Hippocampal formation (tissue), 2 donors: ENCODE measurements at regions not wholly inside any gene's neighbourhood (a gene's known extent, or its start where the extent isn't known, plus 50 kb on each side); places are given as distances from the start of the nearest gene placed in this dataset.

Experiments used
- DNase-seq, 2 donors: peaks; one replicate each; lab custom pipeline; 2025; lab: John Stamatoyannopoulos, UW

DNA sequence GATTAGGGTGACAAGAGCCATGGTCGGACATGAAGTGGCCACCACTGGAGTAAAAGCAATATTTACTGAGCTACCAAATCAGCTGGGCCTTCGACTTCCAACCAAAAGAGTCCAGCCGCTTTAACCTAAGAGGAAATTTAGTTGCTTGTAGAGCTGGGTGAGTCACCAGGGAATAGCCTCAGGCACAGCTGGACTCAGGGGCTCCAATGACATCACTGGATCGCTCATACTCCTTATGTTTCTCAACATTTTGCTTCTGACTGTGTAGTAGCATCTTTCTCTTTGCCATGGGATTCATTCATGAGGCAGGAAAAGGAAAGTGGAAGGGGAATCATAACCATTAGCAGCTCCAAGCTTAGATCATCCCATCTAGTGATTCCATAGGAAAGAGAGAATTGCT, 664.4 kb downstream of the MATN1 start:
- DNase-seq = no peak

DNA sequence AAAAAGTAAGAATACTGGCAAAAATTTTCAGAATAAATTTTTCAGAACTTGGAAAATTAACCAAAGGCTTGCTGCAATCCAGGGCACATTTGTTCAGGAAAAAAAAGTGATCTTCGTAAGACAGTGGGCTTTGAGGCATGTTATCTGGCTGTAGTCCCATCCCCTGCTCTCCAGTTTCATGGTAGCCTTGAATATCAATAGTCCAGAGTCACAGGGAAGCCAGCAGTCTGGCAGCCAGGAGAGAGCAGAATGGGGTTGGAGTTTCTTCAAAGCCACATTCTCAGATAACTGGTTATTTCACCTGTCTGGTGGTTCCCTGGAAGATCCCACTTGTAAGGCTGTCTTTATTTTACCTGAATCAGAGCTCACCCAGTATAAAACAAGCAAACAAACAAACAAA, 669.3 kb downstream of the MATN1 start:
- no peak for DNase-seq

DNA sequence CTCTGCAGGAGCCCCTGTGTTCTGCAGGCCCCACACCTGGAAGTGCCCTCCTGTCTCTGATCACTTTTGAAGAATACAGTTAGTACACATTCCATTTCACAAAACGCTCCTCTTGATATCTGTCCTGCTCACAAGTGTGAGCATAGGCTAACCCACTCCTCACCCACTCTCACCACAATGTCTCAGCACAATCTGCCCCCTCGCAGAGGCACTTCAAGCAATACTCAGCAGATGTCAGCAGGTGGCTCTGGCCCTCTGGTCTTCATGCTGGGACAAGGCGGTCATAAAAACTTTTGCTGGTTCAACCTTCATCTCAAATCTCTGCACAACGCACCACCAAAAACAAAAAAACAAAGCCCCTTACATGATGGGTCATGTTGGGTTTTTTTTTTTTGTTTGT, 671.2 kb downstream of the MATN1 start:
- no peak for DNase-seq

DNA sequence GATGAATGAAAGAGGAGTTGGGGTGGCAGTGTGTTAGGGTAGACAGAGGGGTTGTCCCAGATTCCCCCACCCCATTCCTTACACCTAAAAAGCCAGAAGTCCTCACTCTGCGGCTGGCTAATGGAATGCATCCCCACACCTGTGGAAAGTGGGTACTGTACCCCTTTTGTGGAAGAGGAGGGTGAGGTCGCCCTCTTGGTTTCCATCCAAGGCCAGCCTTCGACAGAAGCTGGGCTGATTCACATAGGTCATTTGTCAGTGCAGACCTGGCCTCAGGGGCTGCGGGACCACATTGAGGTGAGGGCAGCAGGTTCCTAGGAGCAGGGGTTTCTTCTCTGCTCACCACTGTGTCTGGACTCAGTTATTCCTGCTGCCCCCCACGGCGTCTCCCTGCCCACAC, 671.6 kb downstream of the MATN1 start:
- DNase-seq = no peak

- DNase-seq = no peak
Measured at GRCh38 chr1:30049748-30050296, 673.6 kb downstream of the MATN1 start.

DNA sequence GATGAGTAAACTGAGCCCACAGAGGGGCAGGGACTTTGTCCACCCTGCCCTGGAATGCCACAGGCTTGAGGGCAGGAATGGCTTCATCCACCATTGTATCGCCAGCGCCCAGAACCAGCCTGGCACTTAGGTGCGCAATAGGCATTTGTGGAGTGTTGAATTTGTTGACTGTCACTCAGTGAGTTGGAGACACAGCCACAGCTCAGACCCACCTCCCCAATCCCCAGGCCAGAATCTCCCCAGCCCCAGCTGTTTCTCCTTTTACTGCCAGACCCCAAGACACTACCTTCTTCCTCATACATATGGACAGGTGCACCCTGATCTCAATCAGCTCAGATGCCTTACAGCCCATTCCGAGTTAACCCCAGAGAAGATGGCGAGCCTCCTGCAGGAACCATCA, 674.5 kb downstream of the MATN1 start:
- no peak for DNase-seq

DNA sequence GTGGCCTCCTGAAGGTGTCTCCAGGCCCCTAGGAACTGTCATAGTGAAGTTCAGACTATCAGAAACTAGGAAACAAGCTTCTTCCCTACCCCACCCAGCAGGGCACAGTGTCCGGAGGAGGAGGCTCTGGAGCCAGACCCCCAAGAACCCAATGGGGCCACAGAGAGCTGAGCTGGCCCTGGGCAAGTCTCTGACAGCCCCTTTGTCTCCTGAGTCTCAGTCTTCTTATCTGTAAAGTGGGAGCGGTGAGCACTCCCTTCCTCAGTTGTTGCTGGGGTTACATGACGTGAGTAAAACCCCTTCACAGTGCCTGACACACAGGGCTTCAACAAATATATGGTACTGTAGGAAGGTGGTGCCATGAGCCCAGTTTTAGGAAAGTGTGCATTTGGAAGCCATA, 675.8 kb downstream of the MATN1 start:
- no peak for DNase-seq

- DNase-seq = no peak
Measured at GRCh38 chr1:30046751-30047150, 676.6 kb downstream of the MATN1 start.

DNA sequence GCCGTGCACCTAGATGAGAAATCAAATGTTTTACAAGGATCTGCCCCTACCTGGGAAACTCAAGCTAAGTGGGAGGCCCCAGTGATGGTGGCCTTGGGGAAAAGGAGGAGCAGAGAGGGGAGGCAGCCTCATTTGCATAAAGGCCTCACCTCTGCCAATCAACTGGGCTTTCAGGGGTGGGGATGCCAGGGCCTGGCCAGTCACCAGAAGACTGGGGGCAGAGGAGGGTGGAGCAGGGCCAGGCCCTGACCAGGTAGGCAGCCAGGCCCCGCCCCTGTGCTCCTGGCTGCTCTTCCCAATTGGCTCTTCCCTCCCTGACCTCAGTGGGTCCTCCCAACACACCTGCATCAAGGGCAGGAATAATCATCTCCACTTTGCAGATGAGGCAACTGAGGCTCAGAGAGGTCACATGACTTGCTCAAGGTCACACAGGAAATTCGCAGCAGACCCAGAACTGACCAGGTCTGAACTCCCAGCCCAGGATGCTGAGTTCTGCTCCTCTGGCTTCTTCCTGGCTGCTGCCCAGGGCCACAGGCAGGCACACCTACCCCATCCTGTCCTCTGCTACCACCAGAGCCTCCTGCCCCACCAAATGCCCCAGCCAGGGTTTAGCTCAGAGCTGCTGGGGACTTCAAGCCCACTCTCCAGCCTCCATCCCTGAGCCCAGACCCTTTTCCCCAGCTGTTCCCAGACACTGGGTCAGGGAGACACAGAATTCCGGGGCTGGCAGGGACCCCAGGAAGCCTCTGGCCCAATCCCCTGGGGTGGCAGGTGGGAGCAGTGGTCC, 677.9 kb downstream of the MATN1 start:
- DNase-seq = no peak

GRCh38 chr1:30044656-30045144, 678.7 kb downstream of the MATN1 start:
- DNase-seq = no peak

- no peak for DNase-seq
Measured at GRCh38 chr1:30043731-30044408, 679.5 kb downstream of the MATN1 start.

GRCh38 chr1:30043256-30043655, 680.1 kb downstream of the MATN1 start:
- no peak for DNase-seq

DNA sequence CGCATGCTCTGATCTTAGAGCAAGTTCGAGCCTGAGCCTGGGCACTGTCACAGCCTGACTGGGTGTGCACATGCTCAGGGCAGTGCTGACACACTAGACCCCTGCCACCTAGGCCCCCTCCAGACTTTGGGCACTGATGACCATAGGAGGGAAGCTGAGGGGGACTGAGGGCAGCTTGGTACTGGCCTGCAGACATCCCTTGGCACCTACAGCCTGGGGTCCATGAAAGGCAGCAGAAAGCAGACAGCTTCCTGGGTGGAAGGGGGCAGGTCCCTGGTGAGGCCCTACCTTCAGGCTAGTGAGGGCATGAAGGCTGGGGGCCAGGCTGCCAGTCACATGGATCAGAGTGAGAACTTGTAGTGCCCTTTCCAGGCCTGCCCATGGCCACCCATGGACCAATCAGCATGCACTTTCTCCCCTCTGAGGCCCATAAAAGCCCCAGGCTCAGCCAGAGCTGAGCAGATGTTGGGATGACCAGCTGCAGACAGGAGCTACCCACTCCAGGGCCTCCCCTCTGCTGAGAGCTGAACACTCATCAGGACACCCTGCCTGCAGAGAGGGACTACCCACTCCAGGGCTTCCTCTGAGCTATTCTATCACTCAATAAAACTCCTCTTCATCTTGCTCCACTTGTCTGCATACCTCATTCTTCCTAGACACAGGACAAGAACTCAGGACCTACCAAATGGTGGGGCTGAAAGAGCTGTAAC, 680.8 kb downstream of the MATN1 start:
- no peak for DNase-seq

DNA sequence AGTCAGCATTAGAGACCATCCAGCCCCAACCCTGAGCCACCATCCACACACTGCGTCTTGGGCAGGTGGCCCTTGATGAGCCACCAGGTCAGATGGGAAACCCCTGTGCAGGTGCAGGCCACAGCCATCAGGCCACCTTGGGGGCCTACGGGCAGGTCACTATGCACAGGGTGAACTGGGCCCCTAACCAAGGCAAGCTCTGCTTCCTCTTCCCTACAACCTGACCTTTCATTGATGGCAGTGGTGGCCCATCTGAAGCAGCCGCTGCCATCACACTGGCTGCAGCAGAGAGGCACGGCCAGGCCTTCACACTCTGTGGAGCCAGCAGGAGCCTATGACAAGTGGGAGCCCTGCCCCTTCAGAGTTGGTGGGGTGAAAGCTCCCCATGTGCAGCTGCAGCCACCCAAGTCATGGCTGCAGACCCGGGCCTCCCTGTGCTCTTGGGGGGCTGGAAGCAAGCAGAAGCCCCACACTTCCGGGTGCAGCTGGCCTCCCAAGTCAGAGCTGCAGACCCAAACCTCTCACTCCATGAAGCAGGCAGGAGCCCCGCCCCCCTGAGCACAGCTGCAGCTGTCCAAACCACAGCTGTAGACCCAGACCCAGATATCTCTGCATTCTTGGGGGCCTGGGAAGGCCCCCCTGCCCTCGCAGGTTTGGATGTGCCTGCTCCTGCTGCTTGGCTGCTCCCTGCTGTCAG, 681.5 kb downstream of the MATN1 start:
- no peak for DNase-seq

DNA sequence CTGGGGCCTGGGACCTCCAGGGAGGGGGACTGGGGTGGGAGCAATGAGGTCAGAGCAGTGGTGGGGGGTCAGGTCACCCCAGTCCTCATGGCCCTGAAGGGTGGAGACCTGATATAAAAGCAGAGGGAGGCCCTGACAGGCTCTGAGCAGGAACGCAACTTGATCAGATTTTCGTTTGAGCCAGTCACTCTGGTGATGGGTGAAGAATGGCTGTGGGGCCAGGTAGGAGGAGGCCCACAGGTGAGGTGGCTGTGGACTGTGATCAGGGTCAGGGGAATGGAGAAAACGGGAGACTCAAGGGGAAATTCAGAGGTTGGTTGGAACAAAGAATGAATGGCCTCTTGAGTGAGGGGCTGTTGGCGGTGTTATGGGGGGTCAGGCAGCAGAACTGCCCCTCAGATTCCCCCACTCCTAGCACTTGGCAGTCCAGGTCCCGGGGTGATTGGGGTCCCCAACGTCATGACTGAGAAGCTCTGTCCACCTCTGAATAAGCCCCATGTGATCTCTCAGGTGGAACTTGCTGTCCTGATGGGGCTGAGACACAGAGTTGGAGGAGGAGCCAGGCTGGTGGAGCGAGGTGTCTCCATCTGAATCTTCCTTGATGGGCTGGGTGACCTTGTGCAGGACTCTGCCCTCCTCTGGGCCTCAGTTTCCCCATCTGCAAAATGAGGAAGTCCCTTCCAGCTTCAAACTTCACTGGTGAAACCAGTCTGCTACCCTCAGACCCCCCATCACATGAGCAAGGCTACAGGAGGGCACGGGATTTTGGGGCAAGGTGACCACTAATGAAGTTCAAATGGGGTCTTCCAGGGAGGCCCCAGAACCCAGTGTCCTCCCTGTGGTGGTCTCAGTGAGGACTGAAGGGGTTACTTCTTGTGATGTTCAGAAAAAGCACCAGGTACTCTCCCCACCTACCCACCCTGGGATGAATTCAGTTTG, 683.0 kb downstream of the MATN1 start:
- no peak for DNase-seq

GRCh38 chr1:30039354-30040080, 683.9 kb downstream of the MATN1 start:
- DNase-seq = no peak

GRCh38 chr1:30038134-30039025, 685.0 kb downstream of the MATN1 start:
- DNase-seq = no peak

DNA sequence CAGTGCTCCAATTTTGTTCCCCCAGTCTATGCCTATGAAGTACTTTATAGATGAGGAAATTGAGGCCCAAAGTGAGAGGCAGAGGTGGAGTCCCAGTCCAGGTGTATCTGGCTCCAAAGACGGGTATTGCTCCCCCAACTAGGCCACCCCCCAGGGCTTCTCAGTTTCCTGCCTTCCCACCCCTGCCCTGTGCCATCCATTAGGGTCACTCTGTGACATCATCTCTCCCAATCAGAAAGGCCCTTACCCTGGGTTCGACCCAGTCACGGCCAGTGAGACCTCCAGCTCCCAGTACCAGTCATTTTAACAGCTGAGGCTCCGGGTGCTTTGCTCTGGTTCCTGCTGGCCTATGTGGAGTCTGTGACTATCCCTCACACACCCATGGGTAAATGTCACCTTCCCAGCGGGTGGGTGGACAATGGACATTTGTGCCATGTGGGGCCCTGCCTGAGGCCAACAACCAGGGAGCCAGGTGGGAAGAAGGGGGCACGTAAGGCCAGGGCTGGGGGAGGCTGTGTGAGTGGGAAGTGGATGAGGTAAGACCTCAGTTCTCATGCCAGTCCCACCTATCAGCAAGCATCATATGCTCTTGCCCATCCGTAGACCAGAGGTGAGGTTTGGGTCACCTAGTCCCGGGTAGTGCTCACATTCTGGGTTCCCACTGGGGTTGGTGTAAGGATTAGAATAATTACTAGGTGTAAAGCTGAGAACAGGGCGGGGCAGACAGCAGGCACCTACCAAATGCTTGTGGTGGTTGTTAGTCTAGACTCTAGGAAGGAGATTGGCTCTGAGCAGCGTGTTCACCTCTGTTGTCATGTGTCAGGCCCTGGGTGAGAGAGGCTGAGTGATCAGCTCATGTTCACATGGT, 685.9 kb downstream of the MATN1 start:
- no peak for DNase-seq
